WTC11 (cell line): ENCODE measurements at regions not wholly inside any gene's neighbourhood (a gene's known extent, or its start where the extent isn't known, plus 50 kb on each side); places are given as distances from the start of the nearest gene placed in this dataset.

Source experiments
- NR3C1 ChIP-seq: sonication (generic); formaldehyde crosslinking; conservative IDR thresholded peaks from 2 replicates; pipeline ENCODE4 v1.8.1; 2023; ENCODE audit warnings: low read depth, mild to moderate bottlenecking, missing genetic modification reagents
- TF ChIP-seq, protein P1 (sequence below): fragments of 200-600 bp; IDR thresholded peaks from 2 replicates; pipeline ENCODE4 v1.8.0; 2022; ENCODE audit warnings: antibody characterized with exemption
- TF ChIP-seq, protein P2 (sequence below): sonication (generic); formaldehyde crosslinking; IDR thresholded peaks from 2 replicates; pipeline ENCODE4 v1.8.0; 2023; ENCODE audit warnings: mild to moderate bottlenecking, missing genetic modification reagents
- TF ChIP-seq, protein P3 (sequence below): sonication (generic); formaldehyde crosslinking; IDR thresholded peaks from 2 replicates; pipeline ENCODE4 v1.8.0; 2022; ENCODE audit warnings: mild to moderate bottlenecking, missing genetic modification reagents
- TF ChIP-seq, protein P4 (sequence below): sonication (generic); formaldehyde crosslinking; IDR thresholded peaks from 2 replicates; pipeline ENCODE4 v1.8.0; 2022; ENCODE audit warnings: mild to moderate bottlenecking, missing genetic modification reagents

DNA sequence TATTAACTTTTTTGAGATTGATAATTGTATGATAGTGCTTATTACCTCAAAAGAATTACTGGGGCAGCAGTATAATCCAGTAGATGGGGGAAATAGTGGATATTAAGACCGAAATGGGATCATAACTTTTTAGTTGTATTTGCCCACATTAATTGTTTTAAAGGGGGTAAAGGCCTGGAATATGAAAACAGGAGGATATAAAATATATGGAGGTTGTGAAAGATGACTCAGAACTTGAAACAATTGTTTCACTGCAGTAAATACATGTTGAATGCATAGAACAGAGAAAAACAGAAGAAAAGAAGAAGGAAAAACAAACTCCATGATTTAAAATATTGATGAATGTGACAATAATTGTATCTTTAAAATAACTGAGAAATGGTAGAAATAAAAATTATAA is 94.1 kb upstream of the VPREB1 start:
- TF ChIP-seq, protein P1, sequence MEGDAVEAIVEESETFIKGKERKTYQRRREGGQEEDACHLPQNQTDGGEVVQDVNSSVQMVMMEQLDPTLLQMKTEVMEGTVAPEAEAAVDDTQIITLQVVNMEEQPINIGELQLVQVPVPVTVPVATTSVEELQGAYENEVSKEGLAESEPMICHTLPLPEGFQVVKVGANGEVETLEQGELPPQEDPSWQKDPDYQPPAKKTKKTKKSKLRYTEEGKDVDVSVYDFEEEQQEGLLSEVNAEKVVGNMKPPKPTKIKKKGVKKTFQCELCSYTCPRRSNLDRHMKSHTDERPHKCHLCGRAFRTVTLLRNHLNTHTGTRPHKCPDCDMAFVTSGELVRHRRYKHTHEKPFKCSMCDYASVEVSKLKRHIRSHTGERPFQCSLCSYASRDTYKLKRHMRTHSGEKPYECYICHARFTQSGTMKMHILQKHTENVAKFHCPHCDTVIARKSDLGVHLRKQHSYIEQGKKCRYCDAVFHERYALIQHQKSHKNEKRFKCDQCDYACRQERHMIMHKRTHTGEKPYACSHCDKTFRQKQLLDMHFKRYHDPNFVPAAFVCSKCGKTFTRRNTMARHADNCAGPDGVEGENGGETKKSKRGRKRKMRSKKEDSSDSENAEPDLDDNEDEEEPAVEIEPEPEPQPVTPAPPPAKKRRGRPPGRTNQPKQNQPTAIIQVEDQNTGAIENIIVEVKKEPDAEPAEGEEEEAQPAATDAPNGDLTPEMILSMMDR = no peak
- TF ChIP-seq, protein P2, sequence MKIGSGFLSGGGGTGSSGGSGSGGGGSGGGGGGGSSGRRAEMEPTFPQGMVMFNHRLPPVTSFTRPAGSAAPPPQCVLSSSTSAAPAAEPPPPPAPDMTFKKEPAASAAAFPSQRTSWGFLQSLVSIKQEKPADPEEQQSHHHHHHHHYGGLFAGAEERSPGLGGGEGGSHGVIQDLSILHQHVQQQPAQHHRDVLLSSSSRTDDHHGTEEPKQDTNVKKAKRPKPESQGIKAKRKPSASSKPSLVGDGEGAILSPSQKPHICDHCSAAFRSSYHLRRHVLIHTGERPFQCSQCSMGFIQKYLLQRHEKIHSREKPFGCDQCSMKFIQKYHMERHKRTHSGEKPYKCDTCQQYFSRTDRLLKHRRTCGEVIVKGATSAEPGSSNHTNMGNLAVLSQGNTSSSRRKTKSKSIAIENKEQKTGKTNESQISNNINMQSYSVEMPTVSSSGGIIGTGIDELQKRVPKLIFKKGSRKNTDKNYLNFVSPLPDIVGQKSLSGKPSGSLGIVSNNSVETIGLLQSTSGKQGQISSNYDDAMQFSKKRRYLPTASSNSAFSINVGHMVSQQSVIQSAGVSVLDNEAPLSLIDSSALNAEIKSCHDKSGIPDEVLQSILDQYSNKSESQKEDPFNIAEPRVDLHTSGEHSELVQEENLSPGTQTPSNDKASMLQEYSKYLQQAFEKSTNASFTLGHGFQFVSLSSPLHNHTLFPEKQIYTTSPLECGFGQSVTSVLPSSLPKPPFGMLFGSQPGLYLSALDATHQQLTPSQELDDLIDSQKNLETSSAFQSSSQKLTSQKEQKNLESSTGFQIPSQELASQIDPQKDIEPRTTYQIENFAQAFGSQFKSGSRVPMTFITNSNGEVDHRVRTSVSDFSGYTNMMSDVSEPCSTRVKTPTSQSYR = no peak
- TF ChIP-seq, protein P3, sequence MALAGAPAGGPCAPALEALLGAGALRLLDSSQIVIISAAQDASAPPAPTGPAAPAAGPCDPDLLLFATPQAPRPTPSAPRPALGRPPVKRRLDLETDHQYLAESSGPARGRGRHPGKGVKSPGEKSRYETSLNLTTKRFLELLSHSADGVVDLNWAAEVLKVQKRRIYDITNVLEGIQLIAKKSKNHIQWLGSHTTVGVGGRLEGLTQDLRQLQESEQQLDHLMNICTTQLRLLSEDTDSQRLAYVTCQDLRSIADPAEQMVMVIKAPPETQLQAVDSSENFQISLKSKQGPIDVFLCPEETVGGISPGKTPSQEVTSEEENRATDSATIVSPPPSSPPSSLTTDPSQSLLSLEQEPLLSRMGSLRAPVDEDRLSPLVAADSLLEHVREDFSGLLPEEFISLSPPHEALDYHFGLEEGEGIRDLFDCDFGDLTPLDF (CRISPR knock-in tag) = no peak
- TF ChIP-seq, protein P4, sequence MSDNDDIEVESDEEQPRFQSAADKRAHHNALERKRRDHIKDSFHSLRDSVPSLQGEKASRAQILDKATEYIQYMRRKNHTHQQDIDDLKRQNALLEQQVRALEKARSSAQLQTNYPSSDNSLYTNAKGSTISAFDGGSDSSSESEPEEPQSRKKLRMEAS (CRISPR knock-in tag) = no peak
- TF ChIP-seq NR3C1 (CRISPR knock-in tag) = no peak
